ENCODE measurements at regions not wholly inside any gene's neighbourhood (a gene's known extent, or its start where the extent isn't known, plus 50 kb on each side); places are given as distances from the start of the nearest gene placed in this dataset.
"Not testable (repeated sequence)": the region's sequence is repeated elsewhere in the genome, so short reads cannot be mapped to it uniquely, and the experiment has no call there.

DNA sequence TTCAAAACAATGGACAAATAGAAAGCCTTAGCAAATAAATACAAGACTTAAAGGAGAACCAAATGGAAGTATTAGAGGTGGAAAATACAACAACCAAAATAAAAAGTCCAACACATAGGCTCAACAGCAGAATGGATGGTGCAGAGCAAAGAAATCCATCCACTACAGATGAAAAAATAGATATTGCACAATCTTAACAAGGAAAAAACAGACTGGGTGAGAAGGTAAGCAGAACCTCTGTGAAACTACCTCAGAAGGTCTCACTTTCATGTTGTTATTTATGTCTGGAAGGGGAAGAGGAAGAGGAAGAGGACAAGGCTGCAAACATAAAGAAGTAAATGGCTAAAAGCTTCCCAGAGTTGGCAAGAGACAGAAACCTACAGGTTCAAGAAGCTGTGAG is 158.7 kb upstream of the NBPF11 start:
- no peak for ATAC-seq

DNA sequence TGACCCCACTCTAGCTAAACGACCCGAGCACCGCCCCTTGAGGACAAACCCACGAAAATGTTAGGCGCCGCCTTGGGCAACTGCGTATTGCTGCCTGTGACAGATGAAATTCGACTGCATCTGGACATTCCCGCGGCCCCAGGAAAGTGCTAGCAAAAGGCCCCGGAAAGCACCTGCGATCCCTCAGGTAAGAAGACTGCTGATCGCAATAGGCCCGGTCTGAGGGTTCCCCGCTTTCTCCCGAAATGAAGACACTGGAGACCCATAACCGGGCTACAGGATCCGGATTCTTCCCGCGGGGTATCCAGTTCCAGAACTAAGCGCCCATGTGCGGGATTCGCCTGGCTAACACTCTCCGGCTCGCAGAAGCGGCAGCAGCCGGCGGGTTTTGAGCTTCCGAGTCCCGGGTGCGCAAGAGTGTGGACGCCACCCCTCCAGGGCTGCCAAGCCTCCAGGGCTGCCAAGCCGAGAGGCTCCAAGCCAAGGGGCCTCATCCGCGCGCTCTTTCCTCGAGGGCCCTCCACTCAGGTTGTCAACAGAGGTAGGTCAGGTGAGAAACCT is 157.9 kb upstream of the NBPF11 start:
- no peak for ATAC-seq

DNA sequence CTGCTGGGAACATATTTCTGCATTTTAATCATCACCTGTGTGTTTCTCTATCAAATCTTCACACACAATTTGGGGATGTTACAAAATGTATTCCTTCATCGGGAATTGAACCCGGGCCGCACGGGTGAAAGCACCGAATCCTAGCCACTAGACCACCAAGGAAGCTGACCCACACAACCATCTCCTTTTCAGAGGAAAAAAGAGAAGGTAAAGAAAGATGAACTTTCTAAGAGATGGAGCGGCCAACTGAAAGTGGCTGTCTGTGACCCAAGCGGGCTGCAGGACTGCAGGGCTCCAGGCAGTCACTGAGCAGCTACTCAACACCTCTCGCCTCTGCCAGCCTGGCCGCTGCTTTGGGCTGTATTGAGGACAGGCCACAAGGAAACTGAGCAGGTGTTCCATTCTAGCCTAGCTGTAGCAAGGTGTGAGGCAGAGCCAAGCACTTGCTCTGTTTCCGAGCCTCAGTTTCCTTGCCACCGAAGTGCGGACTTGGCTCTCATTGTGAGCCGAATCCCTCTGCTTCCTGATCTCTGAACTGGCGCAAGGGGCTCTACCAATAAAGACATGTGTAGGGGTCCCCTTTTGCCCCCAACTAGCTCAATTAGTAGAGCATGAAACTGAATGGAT is 156.9 kb upstream of the NBPF11 start:
- no peak for ATAC-seq

DNA sequence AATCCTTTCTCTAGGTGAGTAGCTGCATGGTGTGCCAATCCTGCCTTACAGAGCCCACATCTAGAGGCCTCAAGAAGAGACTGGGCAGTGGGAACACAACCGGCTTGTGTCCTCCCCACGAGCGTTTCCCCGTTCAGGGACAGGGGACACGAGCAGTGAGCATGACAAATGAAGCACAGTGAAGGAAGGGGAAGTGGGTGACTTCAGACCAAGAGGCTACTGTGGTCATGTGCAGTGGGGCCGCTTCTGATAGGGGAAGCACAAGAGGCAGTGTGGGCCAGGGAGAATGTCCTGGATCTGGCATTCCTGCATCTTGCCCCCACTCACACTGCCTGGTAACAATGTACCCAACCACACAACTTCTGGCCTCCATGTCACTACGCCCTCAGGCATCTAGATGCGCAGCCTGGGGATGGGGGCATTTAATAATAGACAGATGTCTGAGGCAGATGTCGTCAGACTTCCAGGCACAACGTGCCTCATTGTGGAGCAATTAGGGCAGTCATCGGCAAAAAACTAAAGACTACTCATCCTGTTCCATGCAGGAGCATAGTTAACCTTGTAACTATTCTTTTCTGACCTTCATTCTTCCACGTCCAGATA is 155.6 kb upstream of the NBPF11 start:
- ATAC-seq: no peak

DNA sequence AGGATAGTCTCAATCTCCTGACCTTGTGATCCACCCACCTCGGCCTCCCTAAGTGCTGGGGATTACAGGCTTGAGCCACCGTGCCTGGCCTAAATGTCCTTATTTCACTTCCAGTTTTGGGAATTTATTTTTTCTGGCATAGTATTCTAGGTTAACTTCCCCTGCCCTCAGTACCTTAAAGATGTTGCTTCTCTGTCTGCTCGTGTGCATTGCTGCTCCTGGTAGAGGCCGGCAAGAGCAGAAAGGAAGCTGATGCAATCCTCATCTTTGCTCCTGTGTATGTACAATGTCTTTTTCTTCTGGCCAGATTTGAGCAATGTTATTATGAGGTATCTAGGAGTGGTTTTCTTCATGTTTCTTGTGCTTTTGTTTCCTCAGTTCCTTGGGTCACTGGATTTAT is 152.9 kb upstream of the NBPF11 start:
- not testable (repeated sequence) for ATAC-seq

DNA sequence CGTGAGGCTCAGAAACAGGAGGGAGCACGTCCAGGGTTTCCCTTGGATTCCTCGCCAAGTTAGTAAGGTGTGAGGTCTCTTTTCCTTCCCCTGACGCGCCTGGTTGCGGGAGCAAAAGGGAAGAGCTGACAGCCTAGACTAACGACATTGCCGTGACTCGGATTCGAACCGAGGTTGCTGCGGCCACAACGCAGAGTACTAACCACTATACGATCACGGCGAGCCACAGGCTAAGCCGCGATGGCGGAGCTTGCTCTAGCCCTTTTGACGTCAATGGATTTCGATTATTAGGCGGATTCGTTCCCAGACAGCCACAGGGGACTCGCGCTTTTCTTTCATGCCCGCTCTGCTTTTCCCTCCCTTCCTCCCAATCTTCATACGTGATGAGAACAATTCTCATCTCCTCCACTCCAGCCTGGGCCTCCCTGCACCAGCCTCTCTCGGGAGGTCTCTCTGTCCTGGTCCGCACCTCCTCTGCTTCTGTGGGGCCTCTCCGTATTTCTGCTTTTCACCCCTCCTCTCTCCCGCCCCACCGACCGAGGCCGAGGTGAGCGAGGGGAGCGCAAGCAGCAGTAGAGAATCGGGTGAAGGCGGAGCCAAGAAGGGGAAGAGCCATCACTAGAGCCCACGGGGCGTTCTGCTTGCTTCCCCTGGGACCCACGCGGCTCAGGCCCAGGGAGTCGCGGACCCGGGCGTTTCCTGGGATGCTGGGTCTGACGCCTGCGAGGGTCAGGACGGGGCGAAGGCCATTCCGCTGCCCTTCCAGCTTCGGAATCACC is 150.7 kb upstream of the NBPF11 start:
- ATAC-seq: peak; percentile 86 to 87

DNA sequence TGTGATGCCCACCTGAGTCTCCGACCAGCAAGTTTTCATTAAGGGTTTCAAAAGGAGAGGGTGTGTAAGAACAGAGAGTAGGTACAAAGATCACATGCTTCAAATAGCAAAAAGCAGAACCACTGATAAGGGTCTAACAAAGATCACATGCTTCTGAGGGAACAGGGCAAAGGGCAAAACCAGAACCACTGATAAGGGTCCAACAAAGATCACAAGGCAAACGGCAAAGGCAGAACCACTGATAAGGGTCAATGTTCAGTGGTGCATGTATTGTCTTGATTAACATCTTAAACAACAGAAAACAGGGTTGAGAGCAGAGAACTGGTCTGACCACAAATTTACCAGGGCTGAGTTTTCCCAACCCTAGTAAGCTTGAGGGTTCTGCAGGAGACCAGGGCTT is 145.8 kb upstream of the NBPF11 start:
- ATAC-seq: not testable (repeated sequence)

DNA sequence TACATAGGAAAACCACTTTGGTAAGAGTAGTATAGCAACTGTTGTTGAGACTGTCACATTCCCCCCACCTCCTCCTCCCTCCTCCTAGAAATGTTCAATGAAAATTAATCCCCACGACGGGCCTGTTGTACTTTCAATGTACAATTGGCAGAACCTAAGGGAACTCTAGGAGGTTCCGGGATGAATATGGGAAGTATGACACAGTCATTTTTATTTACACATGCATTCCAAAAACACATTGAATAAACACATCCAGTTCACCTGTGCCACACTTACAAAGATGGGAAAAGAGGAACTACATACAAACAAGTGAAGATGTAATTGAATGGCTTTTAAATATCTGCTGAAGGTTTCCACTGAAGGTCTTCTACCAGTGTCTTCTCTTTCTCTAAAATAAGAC is 144.4 kb upstream of the NBPF11 start:
- no peak for ATAC-seq

DNA sequence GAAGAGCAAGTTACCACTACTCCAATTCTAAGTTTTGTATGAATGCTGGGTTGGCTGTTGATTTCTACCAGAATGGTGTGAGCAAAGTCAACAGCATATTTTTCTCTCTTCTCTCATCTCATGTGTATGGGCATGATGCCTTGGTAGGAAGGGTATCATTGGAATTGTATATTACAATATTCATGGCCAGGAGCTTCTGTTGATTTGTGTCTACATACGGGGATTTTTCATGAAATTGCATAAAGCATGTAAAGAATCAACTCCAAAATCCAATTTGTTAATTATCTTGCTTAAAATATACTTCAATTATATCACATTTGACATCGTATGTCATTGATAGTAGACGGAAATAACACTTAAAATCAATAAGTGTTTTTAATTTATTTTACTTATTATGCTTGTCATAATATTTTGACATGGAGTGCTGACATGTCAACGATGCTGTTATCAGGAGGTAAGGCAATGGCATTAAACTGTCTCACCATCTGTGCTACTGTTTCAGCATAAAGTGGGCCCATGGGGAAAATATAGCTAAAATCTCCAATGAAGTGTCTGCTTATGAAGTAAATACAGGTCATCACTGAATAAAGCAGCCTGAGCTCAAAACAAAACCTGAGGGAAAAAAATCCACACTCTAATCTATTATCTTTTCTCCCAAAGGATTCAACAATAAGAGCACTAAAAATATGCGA is 142.2 kb upstream of the NBPF11 start:
- ATAC-seq: no peak

DNA sequence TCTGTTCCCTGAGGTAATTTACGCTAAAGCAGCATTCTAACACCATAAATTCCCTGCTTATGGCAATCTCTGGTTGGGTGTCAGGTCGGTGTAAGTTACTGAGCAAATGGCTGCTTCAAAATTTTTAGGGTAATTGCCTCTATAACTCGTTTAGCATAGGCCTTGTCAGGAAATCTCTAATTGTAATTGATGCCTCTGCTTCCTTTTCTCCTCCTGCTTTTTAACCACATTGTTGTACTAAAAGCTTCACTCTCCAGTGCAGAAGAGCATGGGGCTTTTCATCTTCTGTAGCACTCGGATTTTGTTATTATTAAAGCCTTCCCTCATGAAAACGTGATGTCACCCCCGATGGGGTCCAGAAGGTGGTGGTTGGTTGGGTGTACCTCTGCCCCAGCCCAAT is 141.6 kb upstream of the NBPF11 start:
- no peak for ATAC-seq

DNA sequence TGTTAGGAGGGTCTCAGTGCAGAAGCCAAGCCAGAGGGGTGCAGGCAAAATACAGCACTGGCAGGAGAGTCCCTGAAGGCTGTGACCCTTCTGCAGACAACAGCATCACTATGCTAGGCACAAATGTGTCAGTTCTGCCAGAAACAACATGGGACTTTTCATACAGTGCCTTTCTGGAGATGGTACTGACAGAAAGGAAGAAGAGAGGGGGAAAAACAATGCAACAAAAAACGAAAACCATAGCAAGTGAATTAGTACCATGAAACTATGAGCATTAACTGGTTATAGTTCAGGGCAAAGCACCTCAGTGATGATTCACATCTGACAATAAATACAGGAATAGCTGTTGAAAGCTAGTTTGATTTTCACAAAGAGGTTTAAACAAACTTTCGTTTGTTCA is 140.8 kb upstream of the NBPF11 start:
- no peak for ATAC-seq

DNA sequence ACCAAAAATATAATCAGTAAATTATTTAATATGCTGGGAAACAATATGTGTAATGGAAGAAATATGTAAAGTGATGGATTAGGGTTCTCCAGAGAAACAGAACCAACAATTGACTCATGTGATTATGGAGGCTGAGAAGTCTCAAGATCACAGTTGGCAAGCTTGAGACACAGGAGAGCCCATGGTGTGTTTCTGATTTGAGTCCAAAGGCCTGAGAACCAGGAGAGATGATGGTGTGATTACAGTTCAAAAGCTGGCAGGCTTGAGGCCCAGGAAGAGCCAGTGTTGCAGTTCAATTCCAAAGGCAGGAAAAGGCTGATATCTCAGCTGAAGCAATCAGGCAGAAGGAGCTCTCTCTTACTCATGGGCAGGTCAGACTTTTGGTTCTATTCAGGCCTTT is 138.8 kb upstream of the NBPF11 start:
- ATAC-seq: no peak

DNA sequence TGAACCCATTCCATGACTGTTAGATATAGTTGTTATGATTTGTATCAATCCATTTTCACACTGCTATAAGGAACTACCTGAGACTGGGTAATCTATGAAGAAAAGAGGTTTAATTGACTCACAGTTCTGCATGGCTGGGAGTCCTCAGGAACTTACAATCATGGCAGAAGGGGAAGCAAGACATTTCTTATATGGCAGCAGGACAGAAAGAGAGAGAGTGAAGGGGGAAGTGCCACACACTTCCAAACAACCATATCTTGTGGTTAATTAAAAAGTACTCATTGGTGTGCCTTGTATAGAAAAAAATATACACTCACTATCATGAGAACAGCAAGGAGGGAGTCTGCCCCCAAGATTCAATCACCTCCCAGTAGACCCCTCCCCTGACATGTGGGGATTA is 137.6 kb upstream of the NBPF11 start:
- no peak for ATAC-seq

DNA sequence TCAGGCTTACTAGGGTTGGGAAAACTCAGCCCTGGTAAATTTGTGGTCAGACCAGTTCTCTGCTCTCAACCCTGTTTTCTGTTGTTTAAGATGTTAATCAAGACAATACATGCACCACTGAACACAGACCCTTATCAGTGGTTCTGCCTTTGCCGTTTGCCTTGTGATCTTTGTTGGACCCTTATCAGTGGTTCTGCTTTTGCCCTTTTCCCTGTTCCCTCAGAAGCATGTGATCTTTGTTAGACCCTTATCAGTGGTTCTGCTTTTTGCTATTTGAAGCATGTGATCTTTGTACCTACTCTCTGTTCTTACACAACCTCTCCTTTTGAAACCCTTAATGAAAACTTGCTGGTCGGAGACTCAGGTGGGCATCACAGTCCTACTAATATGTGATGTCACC is 133.9 kb upstream of the NBPF11 start:
- not testable (repeated sequence) for ATAC-seq

DNA sequence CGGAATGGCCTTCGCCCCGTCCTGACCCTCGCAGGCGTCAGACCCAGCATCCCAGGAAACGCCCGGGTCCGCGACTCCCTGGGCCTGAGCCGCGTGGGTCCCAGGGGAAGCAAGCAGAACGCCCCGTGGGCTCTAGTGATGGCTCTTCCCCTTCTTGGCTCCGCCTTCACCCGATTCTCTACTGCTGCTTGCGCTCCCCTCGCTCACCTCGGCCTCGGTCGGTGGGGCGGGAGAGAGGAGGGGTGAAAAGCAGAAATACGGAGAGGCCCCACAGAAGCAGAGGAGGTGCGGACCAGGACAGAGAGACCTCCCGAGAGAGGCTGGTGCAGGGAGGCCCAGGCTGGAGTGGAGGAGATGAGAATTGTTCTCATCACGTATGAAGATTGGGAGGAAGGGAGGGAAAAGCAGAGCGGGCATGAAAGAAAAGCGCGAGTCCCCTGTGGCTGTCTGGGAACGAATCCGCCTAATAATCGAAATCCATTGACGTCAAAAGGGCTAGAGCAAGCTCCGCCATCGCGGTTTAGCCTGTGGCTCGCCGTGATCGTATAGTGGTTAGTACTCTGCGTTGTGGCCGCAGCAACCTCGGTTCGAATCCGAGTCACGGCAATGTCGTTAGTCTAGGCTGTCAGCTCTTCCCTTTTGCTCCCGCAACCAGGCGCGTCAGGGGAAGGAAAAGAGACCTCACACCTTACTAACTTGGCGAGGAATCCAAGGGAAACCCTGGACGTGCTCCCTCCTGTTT is 128.9 kb upstream of the NBPF11 start:
- ATAC-seq: peak; percentile 85 to 90

DNA sequence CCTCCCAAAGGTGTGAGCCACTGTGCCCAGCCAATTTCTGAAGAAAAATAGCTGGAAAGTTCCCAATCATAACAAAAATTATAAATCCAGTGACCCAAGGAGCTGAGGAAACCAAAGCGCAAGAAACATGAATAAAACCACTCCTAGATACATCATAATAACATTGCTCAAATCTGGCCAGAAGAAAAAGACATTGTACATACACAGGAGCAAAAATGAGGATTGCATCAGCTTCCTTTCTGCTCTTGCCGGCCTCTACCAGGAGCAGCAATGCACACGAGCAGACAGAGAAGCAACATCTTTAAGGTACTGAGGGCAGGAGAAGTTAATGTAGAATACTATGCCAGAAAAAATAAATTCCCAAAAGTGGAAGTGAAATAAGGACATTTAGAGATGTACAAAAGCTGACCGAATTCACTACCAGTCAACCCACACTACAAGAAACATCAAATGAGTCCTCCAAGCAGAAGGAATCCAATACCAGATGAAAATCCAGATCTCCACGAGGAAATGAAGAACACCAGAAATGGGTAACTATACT is 127.0 kb upstream of the NBPF11 start:
- not testable (repeated sequence) for ATAC-seq

DNA sequence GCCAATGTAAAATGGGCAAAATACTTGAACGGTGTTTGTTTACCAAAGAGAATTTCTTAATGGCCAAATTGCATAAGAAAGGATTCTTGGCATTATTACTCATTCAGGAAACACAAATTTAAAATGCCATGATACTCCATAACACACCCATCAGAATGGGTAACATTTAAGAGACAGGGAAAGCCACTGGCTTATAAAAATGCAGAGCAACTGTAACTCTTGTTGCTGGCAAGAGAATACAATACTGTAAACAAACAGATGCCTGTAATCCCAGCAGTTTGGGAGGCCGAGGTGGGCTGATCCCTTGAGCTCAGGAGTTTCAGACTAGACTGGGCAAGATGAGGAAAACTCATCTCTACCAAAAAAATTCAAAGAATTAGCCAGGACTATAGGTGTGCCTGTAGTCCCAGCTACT is 125.8 kb upstream of the NBPF11 start:
- ATAC-seq: not testable (repeated sequence)

DNA sequence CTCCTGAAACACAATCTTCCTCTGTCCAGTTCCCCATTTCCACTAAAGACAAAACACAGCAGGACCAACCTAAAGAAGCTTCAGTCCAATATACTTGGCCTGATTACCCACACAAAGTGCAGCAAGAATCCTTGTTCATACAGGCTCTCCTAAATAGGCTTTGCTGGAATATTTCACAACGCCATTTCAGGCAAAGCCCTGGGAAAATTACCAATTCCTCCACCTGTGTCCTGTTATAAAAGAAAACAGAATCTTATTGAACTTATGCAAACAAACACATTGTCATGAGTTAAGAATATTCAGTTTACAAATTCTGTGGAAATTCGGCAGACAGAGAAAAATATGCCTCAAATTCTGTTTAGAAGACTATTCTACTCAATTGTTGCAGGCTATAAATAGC is 115.0 kb upstream of the NBPF11 start:
- not testable (repeated sequence) for ATAC-seq

DNA sequence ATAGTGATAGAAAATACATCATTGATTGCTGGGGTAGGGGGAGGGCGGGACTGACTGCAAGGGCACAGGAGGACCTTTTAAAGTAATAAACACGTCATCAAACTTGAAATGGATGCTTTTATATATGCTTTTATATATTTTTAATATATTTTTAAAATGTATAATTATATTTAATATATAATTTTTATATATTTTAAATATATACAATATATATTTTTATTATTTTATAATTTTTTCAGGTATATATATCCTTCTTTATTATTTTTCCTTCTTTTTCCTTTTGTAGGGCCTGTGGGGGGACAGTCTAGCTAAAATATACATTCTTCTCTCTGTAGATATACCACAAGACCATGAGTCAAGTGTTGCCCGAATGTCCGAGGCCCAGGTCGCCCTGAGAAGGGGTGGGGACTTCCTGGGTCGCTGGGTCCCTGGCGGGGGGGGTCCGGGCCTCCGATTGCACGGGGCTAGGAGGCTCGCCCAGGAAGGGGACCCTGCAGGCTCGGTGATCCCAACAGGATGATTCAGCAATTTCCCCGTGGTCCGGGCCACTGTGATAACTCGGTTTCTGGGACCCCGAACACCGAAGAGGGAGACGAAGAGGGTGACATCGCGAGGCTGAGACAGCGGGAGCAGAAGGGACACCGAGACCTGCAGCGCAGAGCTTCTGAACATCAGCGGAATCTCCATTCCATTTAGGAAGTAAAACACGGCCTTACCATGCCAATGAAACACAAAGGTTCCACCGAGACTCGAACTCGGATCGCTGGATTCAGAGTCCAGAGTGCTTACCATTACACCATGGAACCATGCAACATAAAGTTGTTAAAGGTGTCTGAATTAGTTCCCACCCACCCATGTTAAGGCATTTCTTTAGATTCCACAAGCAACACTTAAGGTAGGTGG is 112.5 kb upstream of the NBPF11 start:
- ATAC-seq: no peak

DNA sequence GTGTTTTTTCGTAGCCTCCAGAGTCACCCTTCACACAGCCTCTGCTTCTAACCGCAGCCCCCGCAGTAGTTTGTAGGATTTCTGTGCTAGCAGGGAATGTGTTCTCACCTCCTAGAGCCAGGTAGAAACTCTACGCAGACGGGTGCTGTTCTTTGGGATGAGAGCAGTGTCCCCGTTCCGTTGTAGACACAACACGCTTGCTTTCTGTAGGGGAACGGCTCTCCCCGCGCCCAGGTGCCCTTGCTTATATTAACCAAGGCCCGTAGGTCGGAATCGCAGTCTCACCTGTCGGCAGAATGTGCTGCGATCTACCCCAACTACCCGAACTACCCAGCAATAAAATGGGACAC is 111.8 kb upstream of the NBPF11 start:
- ATAC-seq: no peak

Measured in activated CD4-positive, CD25-positive, alpha-beta regulatory T cell treated with anti-CD3 and anti-CD28 coated beads, Interleukin-2, amount 50 U/mL, for 24 hours (primary cell).